ENCODE measurements at regions not wholly inside any gene's neighbourhood (a gene's known extent, or its start where the extent isn't known, plus 50 kb on each side); places are given as distances from the start of the nearest gene placed in this dataset.

GRCh38 chr12:123100882-123101281, 50.0 kb downstream of the PITPNM2 start:
- BruUV-seq (replicated peaks) = no TSS peak
- ChIA-PET POLR2A (ENCODE audit: low non-redundant PET) (interaction anchor here (0.6 kb wide), 1 partner anchor 57 kb away, joined by 4 read pairs; no protein-coding TSS in a partner anchor), CTCF (no interaction called here)
- intact Hi-C loops (cut with micrococcal nuclease; ENCODE audit: unreplicated experiment) = no loop called here
- no peaks in the 10 kb centered on the region for H3K27me3 ChIP-seq (replicated peaks; ENCODE audit: insufficient read depth, low read depth, low read length, poor library complexity)
- H3K9me3 ChIP-seq (ENCODE audit: low read depth, low read length, poor library complexity, severe bottlenecking) = no peaks in the 10 kb centered on the region
- no peak overlapping the region for H3K4me3 ChIP-seq (ENCODE audit: low read depth, low read length, poor library complexity, severe bottlenecking)
- DNase-seq (ENCODE audit: low spot score) = no peak
- H3K27ac ChIP-seq (ENCODE audit: low read depth, low read length, poor library complexity, severe bottlenecking) = no peak overlapping the region
- TF ChIP-seq CTCF (conservative IDR thresholded peaks at IDR 0.05; ENCODE audit: low read depth, low read length) (no peak), EZH2 (IDR thresholded peaks at IDR 0.05; ENCODE audit: borderline replicate concordance, low read depth, low read length, poor library complexity, severe bottlenecking) (no peak)
- H3K4me1 ChIP-seq (ENCODE audit: insufficient read depth, low read length, poor library complexity, severe bottlenecking) = no peaks in the 10 kb centered on the region
- H3K36me3 ChIP-seq (ENCODE audit: insufficient read depth, low read length, poor library complexity, severe bottlenecking) = no peaks in the 10 kb centered on the region

- no peak for DNase-seq (ENCODE audit: low spot score)
- Histone ChIP-seq H3K27me3 (replicated peaks; ENCODE audit: insufficient read depth, low read depth, low read length, poor library complexity) (no peaks in the 10 kb centered on the region), H3K9me3 (ENCODE audit: low read depth, low read length, poor library complexity, severe bottlenecking) (no peaks in the 10 kb centered on the region), H3K4me1 (ENCODE audit: insufficient read depth, low read length, poor library complexity, severe bottlenecking) (no peaks in the 10 kb centered on the region), H3K4me3 (ENCODE audit: low read depth, low read length, poor library complexity, severe bottlenecking) (no peak overlapping the region), H3K36me3 (ENCODE audit: insufficient read depth, low read length, poor library complexity, severe bottlenecking) (no peaks in the 10 kb centered on the region), H3K27ac (ENCODE audit: low read depth, low read length, poor library complexity, severe bottlenecking) (no peak overlapping the region)
- ChIA-PET POLR2A (ENCODE audit: low non-redundant PET) (interaction anchor here (0.6 kb wide), 1 partner anchor 58 kb away, joined by 4 read pairs; no protein-coding TSS in a partner anchor), CTCF (no interaction called here)
- intact Hi-C loops (cut with micrococcal nuclease; ENCODE audit: unreplicated experiment) = no loop called here
- TF ChIP-seq CTCF (conservative IDR thresholded peaks at IDR 0.05; ENCODE audit: low read depth, low read length) = no peak
- no TSS peak for BruUV-seq (replicated peaks)
Measured at GRCh38 chr12:123100450-123100849, 50.4 kb downstream of the PITPNM2 start.

GRCh38 chr12:123099560-123100192, 51.2 kb downstream of the PITPNM2 start:
- Histone ChIP-seq H3K9me3 (ENCODE audit: low read depth, low read length, poor library complexity, severe bottlenecking) (no peaks in the 10 kb centered on the region), H3K36me3 (ENCODE audit: insufficient read depth, low read length, poor library complexity, severe bottlenecking) (no peaks in the 10 kb centered on the region), H3K27me3 (replicated peaks; ENCODE audit: insufficient read depth, low read depth, low read length, poor library complexity) (no peaks in the 10 kb centered on the region), H3K27ac (ENCODE audit: low read depth, low read length, poor library complexity, severe bottlenecking) (no peak overlapping the region), H3K4me3 (ENCODE audit: low read depth, low read length, poor library complexity, severe bottlenecking) (no peak overlapping the region), H3K4me1 (ENCODE audit: insufficient read depth, low read length, poor library complexity, severe bottlenecking) (no peaks in the 10 kb centered on the region)
- TF ChIP-seq EZH2 (IDR thresholded peaks at IDR 0.05; ENCODE audit: borderline replicate concordance, low read depth, low read length, poor library complexity, severe bottlenecking) = no peak
- TF ChIP-seq CTCF (conservative IDR thresholded peaks at IDR 0.05; ENCODE audit: low read depth, low read length) = no peak
- no peak for DNase-seq (ENCODE audit: low spot score)
- POLR2A ChIA-PET (ENCODE audit: low non-redundant PET) = no interaction called here
- BruUV-seq (replicated peaks) = no TSS peak
- intact Hi-C loops (cut with micrococcal nuclease; ENCODE audit: unreplicated experiment) = no loop called here
- CTCF ChIA-PET = no interaction called here
